SU-DHL-6 (cell line): ENCODE measurements at regions not wholly inside any gene's neighbourhood (a gene's known extent, or its start where the extent isn't known, plus 50 kb on each side); places are given as distances from the start of the nearest gene placed in this dataset.

ENCODE experiments used
- CTCF ChIP-seq: fragments of 200-600 bp; sonication (generic); IDR thresholded peaks from one replicate; pipeline ENCODE4 v1.5.1; 2017; ENCODE audit warnings: antibody characterized with exemption, mild to moderate bottlenecking, low read length, moderate library complexity; ENCODE audit not compliant: insufficient read depth, poor library complexity, severe bottlenecking
- EZH2phosphoT487 ChIP-seq: fragments of 200-600 bp; sonication (generic), shearing (Covaris generic); conservative IDR thresholded peaks from 2 replicates; pipeline ENCODE4 v1.6.1; 2018; ENCODE audit warnings: mild to moderate bottlenecking, antibody characterized with exemption, low read length, moderate library complexity, mixed read lengths

GRCh38 chr5:31049461-31049860 lies 144.0 kb upstream of the CDH6 start:
- TF ChIP-seq CTCF (no peak), EZH2phosphoT487 (no peak)
